Esophagus (tissue), 2 donors: ENCODE measurements at regions not wholly inside any gene's neighbourhood (a gene's known extent, or its start where the extent isn't known, plus 50 kb on each side); places are given as distances from the start of the nearest gene placed in this dataset.
"Not testable (repeated sequence)": the region's sequence is repeated elsewhere in the genome, so short reads cannot be mapped to it uniquely, and the experiment has no call there.

Experiments
- H3K27ac ChIP-seq, 2 donors: one replicate each; pipeline ENCODE4 v1.5.1; 2013; ENCODE audit warnings: low read depth in 2 of 2, mild to moderate bottlenecking in 2 of 2, inconsistent platforms in 1 of 2, low read length in 1 of 2, moderate library complexity in 1 of 2
- H3K27me3 ChIP-seq, 2 donors: one replicate each; pipeline ENCODE4 v1.6.1; 2013; ENCODE audit warnings: low read length in 2 of 2, control low read depth in 1 of 2, mild to moderate bottlenecking in 1 of 2; ENCODE audit not compliant: insufficient read depth in 2 of 2, control insufficient read depth in 1 of 2
- H3K36me3 ChIP-seq, 2 donors: one replicate each; pipeline ENCODE4 v1.6.1; 2013; ENCODE audit warnings: low read length in 1 of 2; ENCODE audit not compliant: control insufficient read depth in 2 of 2, insufficient read depth in 2 of 2
- H3K4me1 ChIP-seq, 2 donors: one replicate each; pipeline ENCODE4 v1.6.1; 2013; ENCODE audit warnings: low read length in 1 of 2; ENCODE audit not compliant: control insufficient read depth in 2 of 2, insufficient read depth in 2 of 2
- H3K4me3 ChIP-seq, 2 donors: one replicate each; pipeline ENCODE4 v1.5.1; 2013; ENCODE audit warnings: low read length in 2 of 2, mild to moderate bottlenecking in 2 of 2, low read depth in 1 of 2, moderate library complexity in 1 of 2
- H3K9me3 ChIP-seq, 2 donors: one replicate each; pipeline ENCODE4 v1.6.1; 2013; ENCODE audit warnings: mild to moderate bottlenecking in 2 of 2, low read depth in 1 of 2, low read length in 1 of 2, moderate library complexity in 1 of 2; ENCODE audit not compliant: control insufficient read depth in 2 of 2, insufficient read depth in 1 of 2
- WGBS, 2 donors: extraction: QIAGEN DNeasy Blood & Tissue Kit; methylation state at CpG; one replicate each; pipeline ENCODE4 v1.1.7; 2013; 5-methylcytosine and 5-hydroxymethylcytosine counted together
- donor health status: healthy with polysubstance abuse.
- donor health status: Bipolar disorder and iron deficiency.

DNA sequence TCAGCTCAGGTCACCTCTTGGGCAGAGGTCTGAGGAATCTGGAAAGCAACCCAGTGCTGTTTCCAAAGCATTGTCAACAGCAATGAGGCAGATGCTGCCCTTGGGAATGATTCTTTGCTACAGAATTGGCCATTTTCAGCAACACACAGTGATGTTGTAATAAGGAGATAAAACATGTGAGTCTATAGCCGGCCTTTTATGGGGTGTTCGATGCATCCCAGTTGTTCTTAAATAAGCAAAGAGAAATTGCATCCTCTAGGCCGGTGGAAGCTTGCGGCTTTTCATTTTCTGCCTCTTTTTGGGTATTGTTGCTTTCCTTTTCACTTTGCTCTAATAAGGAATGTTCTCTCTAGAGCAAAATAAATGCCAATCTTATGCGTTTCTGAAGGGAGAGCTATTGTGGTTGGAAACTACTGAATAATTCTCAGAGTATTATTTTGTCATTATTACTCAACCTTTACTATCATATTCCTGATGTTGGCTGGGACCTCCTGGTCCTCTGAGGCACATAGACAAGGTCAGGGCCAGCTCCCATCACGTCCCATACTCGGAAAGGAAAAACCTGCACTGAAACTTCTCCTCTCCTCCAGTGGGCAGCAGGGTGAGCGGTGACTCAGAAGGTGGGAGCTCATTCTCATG lies 214.2 kb downstream of the CDH26 start:
- Histone ChIP-seq H3K4me3 (no peak overlapping the region), H3K9me3 (peaks cover 0 to 2% of the 10 kb centered on the region in 2 donors), H3K27ac (no peak overlapping the region), H3K27me3 (no peaks in the 10 kb centered on the region), H3K36me3 (no peaks in the 10 kb centered on the region), H3K4me1 (no peaks in the 10 kb centered on the region)
- 82 to 83% methylated on average over 8 of the region's 8 CpGs for WGBS, 2 donors

- Histone ChIP-seq H3K27me3 (no peaks in the 10 kb centered on the region), H3K36me3 (no peaks in the 10 kb centered on the region), H3K9me3 (peaks cover 0 to 2% of the 10 kb centered on the region in 2 donors), H3K27ac (no peak overlapping the region), H3K4me3 (no peak overlapping the region), H3K4me1 (no peaks in the 10 kb centered on the region)
- WGBS, 2 donors, result 71 to 79% methylated on average over 5 of the region's 5 CpGs
These were observed 218.9 kb downstream of the CDH26 start for GRCh38 chr20:60177080-60177479.

DNA sequence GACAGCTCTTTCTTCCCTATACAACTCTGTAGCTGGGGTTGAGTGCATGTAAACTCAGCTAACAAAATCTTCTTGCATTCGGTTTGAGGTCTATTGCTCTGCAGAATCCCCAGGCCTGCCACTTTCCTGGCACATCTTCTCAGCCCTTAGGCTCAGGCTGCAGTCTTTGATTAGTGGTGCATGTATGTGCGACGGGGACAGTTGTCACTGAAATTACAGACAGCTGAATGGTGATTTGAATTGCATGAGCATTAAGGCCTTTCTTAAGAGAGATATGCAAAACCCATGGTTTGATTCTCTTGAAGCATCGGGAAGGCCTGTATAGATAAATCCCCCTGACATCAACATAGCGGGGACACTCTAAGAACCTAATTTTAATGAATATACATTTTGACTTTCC lies 222.8 kb downstream of the CDH26 start:
- 83 to 87% methylated on average over 5 of the region's 5 CpGs for WGBS, 2 donors
- peaks cover 0 to 2% of the 10 kb centered on the region in 2 donors for H3K9me3 ChIP-seq
- H3K27ac ChIP-seq, result no peak overlapping the region
- no peak overlapping the region for H3K4me3 ChIP-seq
- no peaks in the 10 kb centered on the region for H3K4me1 ChIP-seq
- H3K36me3 ChIP-seq, result no peaks in the 10 kb centered on the region
- H3K27me3 ChIP-seq, result no peaks in the 10 kb centered on the region

DNA sequence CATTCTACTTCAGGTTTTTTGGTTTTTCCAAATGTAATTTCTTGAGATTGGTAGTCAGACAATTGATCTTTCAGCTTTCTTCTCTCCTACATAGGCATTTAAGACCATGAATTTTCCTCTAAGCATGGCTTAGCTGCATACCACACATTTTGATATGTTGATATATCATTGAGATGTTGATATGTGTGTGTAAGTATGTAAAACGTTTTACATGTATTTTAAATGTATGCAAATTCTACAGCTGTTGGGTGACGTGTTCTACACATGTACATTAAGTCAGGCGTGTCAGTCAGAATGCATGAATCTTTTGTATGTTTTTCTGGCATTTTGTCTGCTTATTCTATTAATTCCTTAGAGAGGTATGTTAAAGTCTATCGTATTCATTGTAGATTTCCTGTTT lies 228.2 kb downstream of the CDH26 start:
- H3K36me3 ChIP-seq, result no peaks in the 10 kb centered on the region
- WGBS, 2 donors, result 64 to 73% methylated on average over 4 of the region's 4 CpGs
- H3K27me3 ChIP-seq, result no peaks in the 10 kb centered on the region
- H3K27ac ChIP-seq, result no peak overlapping the region
- peaks cover 0 to 2% of the 10 kb centered on the region in 2 donors for H3K9me3 ChIP-seq
- H3K4me1 ChIP-seq, result no peaks in the 10 kb centered on the region
- no peak overlapping the region for H3K4me3 ChIP-seq

DNA sequence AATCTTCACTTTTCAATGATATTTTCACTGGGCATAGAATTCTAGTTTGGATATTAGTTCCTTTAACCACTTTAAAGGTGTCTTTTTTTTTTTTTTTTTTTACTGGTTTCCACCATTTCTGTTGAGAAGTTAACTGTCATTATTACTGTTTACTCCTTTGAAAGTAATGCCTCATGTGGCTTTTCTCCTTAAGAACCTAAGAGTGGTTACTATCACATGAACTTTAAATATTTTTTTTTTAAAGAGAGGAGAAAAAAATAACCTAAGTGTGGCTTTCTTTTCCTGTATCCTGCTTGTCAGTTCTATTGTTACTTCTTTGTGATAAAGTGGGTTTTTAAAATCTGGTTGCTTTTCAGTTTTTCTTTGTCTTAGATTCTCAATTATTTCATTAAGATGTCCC lies 229.5 kb downstream of the CDH26 start:
- Histone ChIP-seq H3K27ac (no peak overlapping the region), H3K4me3 (no peak overlapping the region), H3K9me3 (peaks cover 2 to 3% of the 10 kb centered on the region in 2 donors), H3K4me1 (no peaks in the 10 kb centered on the region), H3K27me3 (no peaks in the 10 kb centered on the region), H3K36me3 (no peaks in the 10 kb centered on the region)

DNA sequence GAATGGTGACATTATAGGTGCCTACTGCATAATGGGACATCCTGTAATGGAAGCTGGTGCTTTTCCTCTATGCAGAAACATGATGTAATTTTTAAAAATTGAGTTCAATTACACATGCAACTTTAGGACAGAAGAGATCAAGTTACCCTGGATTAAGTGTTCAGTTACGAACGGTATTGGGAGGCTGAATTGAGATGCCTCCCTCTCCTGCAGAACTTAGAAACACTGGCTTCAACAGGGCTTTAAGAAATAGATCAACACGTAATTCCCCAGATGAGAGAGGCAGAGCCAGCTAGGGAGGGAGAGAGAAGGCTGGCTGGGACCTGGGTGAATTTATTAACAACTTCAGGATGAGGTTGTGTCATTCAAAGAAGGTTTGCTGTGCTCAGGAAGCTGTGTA lies 232.8 kb downstream of the CDH26 start:
- H3K4me1 ChIP-seq, result no peaks in the 10 kb centered on the region
- WGBS, 2 donors, result 50 to 63% methylated on average over 3 of the region's 3 CpGs

DNA sequence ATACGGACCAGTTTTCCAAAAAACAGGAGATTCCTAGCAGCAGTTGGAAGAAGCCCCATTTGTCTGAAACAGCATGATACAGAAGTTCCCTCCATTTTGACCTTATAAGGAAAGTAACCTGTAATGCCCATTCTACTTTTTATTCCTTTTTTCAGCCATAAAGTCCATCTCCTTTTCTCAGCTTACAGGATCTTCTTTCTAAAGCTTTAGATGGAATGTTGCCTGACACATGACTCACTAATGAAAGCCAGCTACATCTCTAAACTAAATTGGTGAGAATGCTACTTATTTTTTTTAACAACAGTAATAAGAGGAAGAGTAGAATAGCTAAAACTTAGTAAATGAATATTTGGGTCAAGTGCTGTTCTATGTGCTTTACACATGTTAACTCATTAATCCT lies 234.1 kb downstream of the CDH26 start:
- no peak overlapping the region for H3K27ac ChIP-seq
- 69 to 71% methylated on average over 1 of the region's 1 CpG for WGBS, 2 donors
- no peaks in the 10 kb centered on the region for H3K36me3 ChIP-seq
- peaks cover 0 to 3% of the 10 kb centered on the region in 2 donors for H3K9me3 ChIP-seq
- no peaks in the 10 kb centered on the region for H3K4me1 ChIP-seq
- H3K4me3 ChIP-seq, result no peak overlapping the region
- H3K27me3 ChIP-seq, result no peaks in the 10 kb centered on the region

More for the DNA sequence above, 232.8 kb downstream of the CDH26 start:
- Histone ChIP-seq H3K4me3 (no peak overlapping the region), H3K36me3 (no peaks in the 10 kb centered on the region), H3K27ac (no peak overlapping the region), H3K9me3 (peaks cover 0 to 3% of the 10 kb centered on the region in 2 donors), H3K27me3 (no peaks in the 10 kb centered on the region)

GRCh38 chr20:60199132-60199531 lies 240.9 kb downstream of the CDH26 start:
- H3K27me3 ChIP-seq, H3K4me3 ChIP-seq, H3K9me3 ChIP-seq, H3K36me3 ChIP-seq, H3K27ac ChIP-seq, H3K4me1 ChIP-seq: not testable (repeated sequence)
- 89 to 95% methylated on average over 3 of the region's 3 CpGs for WGBS, 2 donors

- no peaks in the 10 kb centered on the region for H3K4me1 ChIP-seq
- no peak overlapping the region for H3K4me3 ChIP-seq
- no peaks in the 10 kb centered on the region for H3K36me3 ChIP-seq
- H3K27ac ChIP-seq, result no peak overlapping the region
- 76 to 87% methylated on average over 2 of the region's 2 CpGs for WGBS, 2 donors
- no peaks in the 10 kb centered on the region for H3K9me3 ChIP-seq
- H3K27me3 ChIP-seq, result no peaks in the 10 kb centered on the region
These were observed 241.6 kb downstream of the CDH26 start for GRCh38 chr20:60199866-60200265.

DNA sequence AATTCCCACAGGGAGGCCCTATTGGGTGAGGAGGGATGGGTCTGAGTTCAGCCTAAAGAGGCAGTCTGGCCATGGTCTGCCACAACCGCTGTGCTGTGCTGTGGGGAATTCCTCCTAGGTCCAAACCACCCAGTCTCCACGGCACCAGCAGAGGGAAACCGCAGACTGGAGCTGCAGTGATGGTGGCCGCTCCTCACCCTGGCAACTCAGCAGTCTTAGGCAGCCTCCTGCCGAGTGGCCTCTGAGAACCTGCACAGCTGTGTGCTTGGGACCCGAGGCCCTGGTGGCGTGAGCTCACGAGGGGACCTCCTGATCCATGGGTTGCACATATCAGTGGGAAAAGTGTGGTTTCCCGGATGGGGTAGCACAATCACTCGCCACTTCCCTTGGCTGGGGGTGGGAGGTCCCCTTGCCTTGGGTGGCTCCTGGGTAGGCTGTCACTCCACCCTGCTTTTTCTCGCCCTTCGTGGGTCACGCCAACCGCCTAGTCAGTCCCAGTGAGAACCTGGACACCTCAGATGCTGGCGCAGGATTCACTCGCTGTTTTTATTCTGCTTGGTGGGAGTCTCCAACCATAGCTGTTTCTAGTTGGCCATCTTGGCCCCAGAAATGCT lies 242.2 kb downstream of the CDH26 start:
- 85 to 87% methylated on average over 16 of the region's 16 CpGs for WGBS, 2 donors
- no peaks in the 10 kb centered on the region for H3K9me3 ChIP-seq
- H3K4me1 ChIP-seq, result no peaks in the 10 kb centered on the region
- H3K4me3 ChIP-seq, result no peak overlapping the region
- no peaks in the 10 kb centered on the region for H3K27me3 ChIP-seq
- no peaks in the 10 kb centered on the region for H3K36me3 ChIP-seq
- H3K27ac ChIP-seq, result no peak overlapping the region
